HepG2 (cell line): ENCODE measurements at regions not wholly inside any gene's neighbourhood (a gene's known extent, or its start where the extent isn't known, plus 50 kb on each side); places are given as distances from the start of the nearest gene placed in this dataset.

Experiments used
- ATAC-seq: fragments of 200-7000 bp; cut with Tn5 transposase; 3 replicates; pipeline ENCODE4 v1.9.1; 2020; ENCODE audit warnings: mild to moderate bottlenecking, moderate library complexity
- BruUV-seq: library from RNA; stranded (reverse); fragments of 400-500 nt; replicated peaks from 2 replicates; lab custom pipeline; 2021; lab: Mats Ljungman, UMichigan
- CTCF ChIA-PET: fragments of 300-600 bp; formaldehyde crosslinking; extraction: SDS; loops from one replicate; lab custom pipeline; 2021; ENCODE audit warnings: low total read pairs, inconsistent platforms, low intra/inter-chr PET ratio; lab: Yijun Ruan, JAX
- POLR2A ChIA-PET: fragments of 350-600 bp; sonication (Branson Sonifier 250); formaldehyde crosslinking; loops from one replicate; lab custom pipeline; 2020; ENCODE audit warnings: antibody characterized with exemption, inconsistent platforms; lab: Yijun Ruan, JAX
- DNase-seq: peaks from one replicate; pipeline ENCODE4 v3.0.0-alpha.2; 2015; ENCODE audit warnings: low spot score
- FAIRE-seq: peaks from 3 replicates; lab custom pipeline; 2011; peaks lifted over from hg19 to GRCh38; lab: Jason Lieb, UNC
- H2AFZ ChIP-seq: one replicate; pipeline ENCODE4 v1.6.1; 2011; ENCODE audit warnings: low read length, inconsistent platforms
- H3K27ac ChIP-seq: fragments of 300-600 bp; 3 replicates; pipeline ENCODE4 v1.8.0; 2011; ENCODE audit warnings: mixed run types, mild to moderate bottlenecking, mixed read lengths, low read length, inconsistent platforms; ENCODE audit not compliant: insufficient read depth; ENCODE audit errors: extremely low read length
- H3K27me3 ChIP-seq, 2 experiments: fragments of 200-600 bp in 1 of 2; 2 replicates in 1 of 2; 3 replicates in 1 of 2; pipeline versions ENCODE4 v1.6.0 to v1.8.0; 2011; ENCODE audit warnings: low read length in 2 of 2, mild to moderate bottlenecking in 2 of 2, moderate library complexity in 2 of 2, inconsistent platforms in 1 of 2; ENCODE audit not compliant: insufficient read depth in 2 of 2, control insufficient read depth in 1 of 2
- H3K36me3 ChIP-seq, 2 experiments: fragments of 200-600 bp in 1 of 2; replicated peaks in 1 of 2; 2 replicates in 1 of 2; 3 replicates in 1 of 2; pipeline versions ENCODE4 v1.5.1 to v1.8.0; 2011; ENCODE audit warnings: low read length in 2 of 2, inconsistent platforms in 1 of 2; ENCODE audit not compliant: insufficient read depth in 2 of 2, control insufficient read depth in 1 of 2
- H3K4me1 ChIP-seq: 2 replicates; pipeline ENCODE4 v1.5.1; 2012; ENCODE audit warnings: low read length, inconsistent platforms; ENCODE audit not compliant: insufficient read depth
- H3K4me2 ChIP-seq: 2 replicates; pipeline ENCODE4 v1.6.0; 2011; ENCODE audit warnings: low read depth, low read length, inconsistent platforms
- H3K4me3 ChIP-seq, 3 experiments: fragments of 200-600 bp in 1 of 3; sonication (generic), shearing (Covaris generic) in 1 of 3; replicated peaks in 1 of 3; 2 replicates each; pipeline ENCODE4 v1.5.1; 2011 to 2016; ENCODE audit warnings: low read length in 3 of 3, inconsistent platforms in 2 of 3, low read depth in 2 of 3, mild to moderate bottlenecking in 2 of 3, control low read depth in 1 of 3, mixed read lengths in 1 of 3; ENCODE audit not compliant: insufficient read depth in 1 of 3
- H3K79me2 ChIP-seq: one replicate; pipeline ENCODE4 v1.6.1; 2011; ENCODE audit warnings: low read length, inconsistent platforms; ENCODE audit not compliant: insufficient read depth
- H3K9ac ChIP-seq: 2 replicates; pipeline ENCODE4 v1.6.0; 2011; ENCODE audit warnings: mild to moderate bottlenecking, low read depth, low read length, inconsistent platforms; ENCODE audit not compliant: insufficient read depth
- H3K9me3 ChIP-seq: 2 replicates; pipeline ENCODE4 v1.5.1; 2012; ENCODE audit warnings: mild to moderate bottlenecking, low read length
- H4K20me1 ChIP-seq: 2 replicates; pipeline ENCODE4 v1.6.0; 2011; ENCODE audit warnings: inconsistent platforms, mild to moderate bottlenecking, low read length, moderate library complexity; ENCODE audit not compliant: insufficient read depth
- AGO1 ChIP-seq: fragments of 200-400 bp; formaldehyde crosslinking; IDR thresholded peaks from 2 replicates; pipeline ENCODE4 v1.6.1; 2017; ENCODE audit warnings: mild to moderate bottlenecking, low read depth, low read length, moderate library complexity; ENCODE audit not compliant: poor library complexity, severe bottlenecking
- NR2F2 ChIP-seq: IDR thresholded peaks from 2 replicates; pipeline ENCODE4 v1.6.1; 2012; ENCODE audit warnings: low read depth, inconsistent platforms, borderline replicate concordance
- SP2 ChIP-seq: sonication (generic); formaldehyde crosslinking; IDR thresholded peaks from 2 replicates; pipeline ENCODE4 v1.5.1; 2020; ENCODE audit warnings: mild to moderate bottlenecking, missing genetic modification reagents
- ZBTB7B ChIP-seq: sonication (generic); formaldehyde crosslinking; IDR thresholded peaks from 2 replicates; pipeline ENCODE4 v1.4.0; 2020; ENCODE audit warnings: missing genetic modification reagents
- ZNF616 ChIP-seq: sonication (generic); formaldehyde crosslinking; IDR thresholded peaks from 2 replicates; pipeline ENCODE4 v1.5.0; 2020; ENCODE audit warnings: low read depth, mild to moderate bottlenecking, missing genetic modification reagents
- ZNF788 ChIP-seq: sonication (generic); formaldehyde crosslinking; IDR thresholded peaks from 2 replicates; pipeline ENCODE4 v1.5.0; 2020; ENCODE audit warnings: mild to moderate bottlenecking, missing genetic modification reagents, borderline replicate concordance
- in situ Hi-C: cut with HindIII; loops from 2 replicates; pipeline ENCODE4 v1.10.0; 2017; ENCODE audit warnings: low pct_unique_long_range_greater_than_20kb; ENCODE audit not compliant: extremely low pct_ligation_motif_present
- intact Hi-C: fragments of 100-400 bp; cut with micrococcal nuclease; formaldehyde crosslinking; loops from one replicate; pipeline ENCODE4 v1.10.0; 2022; ENCODE audit not compliant: unreplicated experiment
- TF ChIP-seq, protein P1 (sequence below): sonication (generic); formaldehyde crosslinking; IDR thresholded peaks from 2 replicates; pipeline ENCODE4 v1.4.0; 2020; ENCODE audit warnings: missing genetic modification reagents

- TF ChIP-seq, protein P1, sequence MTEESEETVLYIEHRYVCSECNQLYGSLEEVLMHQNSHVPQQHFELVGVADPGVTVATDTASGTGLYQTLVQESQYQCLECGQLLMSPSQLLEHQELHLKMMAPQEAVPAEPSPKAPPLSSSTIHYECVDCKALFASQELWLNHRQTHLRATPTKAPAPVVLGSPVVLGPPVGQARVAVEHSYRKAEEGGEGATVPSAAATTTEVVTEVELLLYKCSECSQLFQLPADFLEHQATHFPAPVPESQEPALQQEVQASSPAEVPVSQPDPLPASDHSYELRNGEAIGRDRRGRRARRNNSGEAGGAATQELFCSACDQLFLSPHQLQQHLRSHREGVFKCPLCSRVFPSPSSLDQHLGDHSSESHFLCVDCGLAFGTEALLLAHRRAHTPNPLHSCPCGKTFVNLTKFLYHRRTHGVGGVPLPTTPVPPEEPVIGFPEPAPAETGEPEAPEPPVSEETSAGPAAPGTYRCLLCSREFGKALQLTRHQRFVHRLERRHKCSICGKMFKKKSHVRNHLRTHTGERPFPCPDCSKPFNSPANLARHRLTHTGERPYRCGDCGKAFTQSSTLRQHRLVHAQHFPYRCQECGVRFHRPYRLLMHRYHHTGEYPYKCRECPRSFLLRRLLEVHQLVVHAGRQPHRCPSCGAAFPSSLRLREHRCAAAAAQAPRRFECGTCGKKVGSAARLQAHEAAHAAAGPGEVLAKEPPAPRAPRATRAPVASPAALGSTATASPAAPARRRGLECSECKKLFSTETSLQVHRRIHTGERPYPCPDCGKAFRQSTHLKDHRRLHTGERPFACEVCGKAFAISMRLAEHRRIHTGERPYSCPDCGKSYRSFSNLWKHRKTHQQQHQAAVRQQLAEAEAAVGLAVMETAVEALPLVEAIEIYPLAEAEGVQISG, result no peak
- no peak for TF ChIP-seq ZBTB7B
- TF ChIP-seq, all 625 proteins: peak for 0
Measured at GRCh38 chr2:45177870-45178269, 168.6 kb upstream of the SIX2 start (continued).

DNA sequence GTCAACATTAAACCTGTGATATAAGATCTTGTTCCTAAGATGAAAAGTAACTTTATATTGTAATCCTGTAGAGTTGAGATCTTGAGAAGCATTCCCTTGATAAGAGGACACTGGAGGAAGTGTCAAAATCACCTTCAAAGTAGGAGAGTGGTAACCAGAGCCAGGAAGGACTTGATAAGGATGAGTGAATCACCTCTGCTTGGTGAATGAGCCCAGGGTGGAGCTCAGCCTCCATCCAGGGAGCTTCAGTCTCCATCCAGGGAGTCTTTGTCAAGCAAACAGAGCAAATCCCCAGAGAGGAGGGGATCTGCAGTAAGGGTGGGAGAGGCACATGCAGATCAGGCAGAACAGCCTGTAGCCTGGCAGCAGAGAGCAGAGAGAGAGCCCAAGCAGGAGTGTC, 167.1 kb upstream of the SIX2 start:
- no peaks in the 10 kb centered on the region for H3K36me3 ChIP-seq
- in situ Hi-C loops, result no loop called here
- CTCF ChIA-PET, result no interaction called here
- H3K9ac ChIP-seq, result no peak overlapping the region
- no peaks in the 10 kb centered on the region for H3K4me1 ChIP-seq
- H3K4me3 ChIP-seq, result no peak overlapping the region
- intact Hi-C loops, result no loop called here
- H3K27me3 ChIP-seq, result peaks cover 1 to 3% of the 10 kb centered on the region in 2 experiments; a peak in 1 of 5 replicates
- H3K79me2 ChIP-seq, result no peaks in the 10 kb centered on the region
- no peak for TF ChIP-seq ZNF616 (CRISPR knock-in tag)
- no peak for TF ChIP-seq NR2F2
- no peak for TF ChIP-seq AGO1
- TF ChIP-seq SP2, result no peak
- no peak for TF ChIP-seq ZNF788 (CRISPR knock-in tag)
- H3K9me3 ChIP-seq, result no peaks in the 10 kb centered on the region
- DNase-seq (no peak), FAIRE-seq (no peak), ATAC-seq (no peak)
- H3K27ac ChIP-seq, result no peak overlapping the region
- H3K4me2 ChIP-seq, result no peak overlapping the region
- no peak overlapping the region for H2AFZ ChIP-seq
- BruUV-seq, result no TSS peak
- POLR2A ChIA-PET, result no interaction called here
- no peaks in the 10 kb centered on the region for H4K20me1 ChIP-seq
